IMR-90 (cell line): ENCODE measurements at regions not wholly inside any gene's neighbourhood (a gene's known extent, or its start where the extent isn't known, plus 50 kb on each side); places are given as distances from the start of the nearest gene placed in this dataset.

ENCODE experiments used
- ATAC-seq: fragments of 200-7000 bp; cut with Tn5 transposase; 2 replicates; pipeline ENCODE4 v1.9.1; 2020; ENCODE audit warnings: low read depth, mild to moderate bottlenecking, moderate library complexity
- BruUV-seq: library from RNA; stranded (reverse); fragments of 400-500 nt; replicated peaks from 2 replicates; lab custom pipeline; 2021; lab: Mats Ljungman, UMichigan
- CTCF ChIA-PET: fragments of 300-600 bp; formaldehyde crosslinking; extraction: SDS; loops from one replicate; lab custom pipeline; 2021; ENCODE audit warnings: antibody characterized with exemption; lab: Yijun Ruan, JAX
- POLR2A ChIA-PET: fragments of 300-600 bp; sonication (Branson Sonifier 250); formaldehyde crosslinking; loops from one replicate; lab custom pipeline; 2022; ENCODE audit warnings: antibody characterized with exemption; ENCODE audit not compliant: unreplicated experiment; lab: Charles Lee
- DNase-seq: peaks from one replicate; pipeline ENCODE4 v3.0.0; 2013
- H2AFZ ChIP-seq: replicated peaks from 2 replicates; pipeline ENCODE3; 2013; ENCODE audit warnings: low read length, mild to moderate bottlenecking; ENCODE audit not compliant: poor library complexity
- H2AK5ac ChIP-seq: 2 replicates; pipeline ENCODE4 v1.6.1; 2013; ENCODE audit warnings: low read depth, low read length, inconsistent platforms
- H2AK9ac ChIP-seq: replicated peaks from 2 replicates; pipeline ENCODE3; 2013; ENCODE audit warnings: mild to moderate bottlenecking, low read depth, low read length, moderate library complexity; ENCODE audit not compliant: poor library complexity
- H2BK120ac ChIP-seq: 2 replicates; pipeline ENCODE4 v1.6.1; 2013; ENCODE audit warnings: low read depth, low read length, inconsistent platforms
- H2BK15ac ChIP-seq: 3 replicates; pipeline ENCODE4 v1.6.1; 2013; ENCODE audit warnings: low read depth, low read length, inconsistent platforms
- H2BK20ac ChIP-seq: 2 replicates; pipeline ENCODE4 v1.6.1; 2013; ENCODE audit warnings: low read depth, mild to moderate bottlenecking, inconsistent platforms, low read length, moderate library complexity
- H2BK5ac ChIP-seq: 2 replicates; pipeline ENCODE4 v1.6.1; 2013; ENCODE audit warnings: mild to moderate bottlenecking, low read depth, low read length, inconsistent platforms; ENCODE audit not compliant: poor library complexity, severe bottlenecking
- H3K14ac ChIP-seq: replicated peaks from 2 replicates; pipeline ENCODE4 v1.6.1; 2013; ENCODE audit warnings: low read depth, low read length, inconsistent platforms
- H3K18ac ChIP-seq: 2 replicates; pipeline ENCODE4 v1.6.1; 2013; ENCODE audit warnings: low read depth, low read length, control low read depth
- H3K23ac ChIP-seq: 2 replicates; pipeline ENCODE4 v1.6.1; 2013; ENCODE audit warnings: low read depth, low read length, inconsistent platforms
- H3K27ac ChIP-seq: 2 replicates; pipeline ENCODE4 v1.5.1; 2013; ENCODE audit warnings: mild to moderate bottlenecking, control low read depth, low read length; ENCODE audit not compliant: insufficient read depth
- H3K27me3 ChIP-seq: 2 replicates; pipeline ENCODE4 v1.6.1; 2013; ENCODE audit warnings: low read length; ENCODE audit not compliant: control insufficient read depth, insufficient read depth
- H3K36me3 ChIP-seq: 2 replicates; pipeline ENCODE4 v1.6.1; 2013; ENCODE audit warnings: low read length, mixed read lengths; ENCODE audit not compliant: control insufficient read depth, insufficient read depth
- H3K4ac ChIP-seq: 2 replicates; pipeline ENCODE4 v1.6.1; 2013; ENCODE audit warnings: low read depth, low read length, inconsistent platforms
- H3K4me1 ChIP-seq: 2 replicates; pipeline ENCODE4 v1.6.1; 2013; ENCODE audit warnings: low read length, mixed read lengths; ENCODE audit not compliant: control insufficient read depth, insufficient read depth
- H3K4me2 ChIP-seq: 2 replicates; pipeline ENCODE4 v1.6.1; 2013; ENCODE audit warnings: low read depth, mild to moderate bottlenecking, control low read depth, low read length, moderate library complexity
- H3K4me3 ChIP-seq: 2 replicates; pipeline ENCODE4 v1.5.1; 2013; ENCODE audit warnings: low read depth, mild to moderate bottlenecking, control low read depth, low read length, moderate library complexity; ENCODE audit not compliant: insufficient read depth
- H3K56ac ChIP-seq: 2 replicates; pipeline ENCODE4 v1.6.1; 2013; ENCODE audit warnings: low read length, inconsistent platforms; ENCODE audit not compliant: insufficient read depth; ENCODE audit errors: extremely low read depth
- H3K79me1 ChIP-seq, 2 experiments: 2 replicates each; pipeline ENCODE4 v1.6.1; 2013; ENCODE audit warnings: low read length in 2 of 2, inconsistent platforms in 1 of 2, low read depth in 1 of 2
- H3K9ac ChIP-seq: 2 replicates; pipeline ENCODE4 v1.6.1; 2013; ENCODE audit warnings: low read depth, low read length, control low read depth
- H3K9me1 ChIP-seq: 2 replicates; pipeline ENCODE4 v1.6.1; 2013; ENCODE audit warnings: low read length, inconsistent platforms; ENCODE audit not compliant: insufficient read depth
- H3K9me3 ChIP-seq: 2 replicates; pipeline ENCODE4 v1.6.1; 2013; ENCODE audit warnings: low read length; ENCODE audit not compliant: control insufficient read depth, insufficient read depth
- H4K20me1 ChIP-seq: 2 replicates; pipeline ENCODE4 v1.6.1; 2013; ENCODE audit warnings: low read length, inconsistent platforms; ENCODE audit not compliant: insufficient read depth
- H4K5ac ChIP-seq: 2 replicates; pipeline ENCODE4 v1.6.1; 2013; ENCODE audit warnings: mild to moderate bottlenecking, low read depth, low read length, control low read depth
- H4K8ac ChIP-seq, 2 experiments: 2 replicates each; pipeline ENCODE4 v1.6.1; 2013; ENCODE audit warnings: low read depth in 2 of 2, low read length in 2 of 2, control low read depth in 1 of 2, inconsistent platforms in 1 of 2
- H4K91ac ChIP-seq: 2 replicates; pipeline ENCODE4 v1.6.1; 2013; ENCODE audit warnings: low read depth, low read length, inconsistent platforms; ENCODE audit not compliant: insufficient read depth
- BHLHE40 ChIP-seq: fragments of 150-350 bp; IDR thresholded peaks from 2 replicates; pipeline ENCODE4 v1.6.1; 2016; ENCODE audit warnings: mild to moderate bottlenecking, low read depth, low read length
- CEBPB ChIP-seq: IDR thresholded peaks from 2 replicates; pipeline ENCODE4 v1.6.1; 2012; ENCODE audit warnings: low read depth, low read length, improper control_type of control experiment
- CHD1 ChIP-seq: IDR thresholded peaks from 2 replicates; pipeline ENCODE4 v1.6.1; 2012; ENCODE audit warnings: low read depth, low read length, improper control_type of control experiment
- FOS ChIP-seq: fragments of 150-350 bp; IDR thresholded peaks from 2 replicates; pipeline ENCODE4 v1.6.1; 2016; ENCODE audit warnings: low read depth, low read length
- MAFK ChIP-seq: IDR thresholded peaks from 2 replicates; pipeline ENCODE4 v1.6.1; 2012; ENCODE audit warnings: low read depth, low read length, improper control_type of control experiment
- MAZ ChIP-seq: IDR thresholded peaks from 2 replicates; pipeline ENCODE4 v1.6.1; 2012; ENCODE audit warnings: low read depth, mild to moderate bottlenecking, low read length, improper control_type of control experiment, moderate library complexity, borderline replicate concordance
- MXI1 ChIP-seq: IDR thresholded peaks from 2 replicates; pipeline ENCODE4 v1.6.1; 2012; ENCODE audit warnings: low read depth, mild to moderate bottlenecking, low read length, moderate library complexity, borderline replicate concordance
- NFE2L2 ChIP-seq: fragments of 150-350 bp; IDR thresholded peaks from 2 replicates; pipeline ENCODE4 v1.6.1; 2016; ENCODE audit warnings: low read depth, mild to moderate bottlenecking, low read length
- POLR2A ChIP-seq: IDR thresholded peaks from 2 replicates; pipeline ENCODE4 v1.6.1; 2012; ENCODE audit warnings: mild to moderate bottlenecking, low read depth, low read length
- RAD21 ChIP-seq: IDR thresholded peaks from 2 replicates; pipeline ENCODE4 v1.6.1; 2012; ENCODE audit warnings: low read length, improper control_type of control experiment
- RCOR1 ChIP-seq: IDR thresholded peaks from 2 replicates; pipeline ENCODE4 v1.6.1; 2012; ENCODE audit warnings: mild to moderate bottlenecking, low read length, improper control_type of control experiment; ENCODE audit not compliant: insufficient replicate concordance
- RFX5 ChIP-seq: IDR thresholded peaks from 2 replicates; pipeline ENCODE4 v1.8.0; 2012; ENCODE audit warnings: low read depth, mild to moderate bottlenecking, low read length, moderate library complexity
- SMC3 ChIP-seq: fragments of 150-350 bp; IDR thresholded peaks from 2 replicates; pipeline ENCODE4 v1.6.1; 2016; ENCODE audit warnings: low read depth, mild to moderate bottlenecking, antibody characterized with exemption, low read length, moderate library complexity
- WGBS, 2 experiments: methylation state at CpG; one replicate each; pipeline versions ENCODE4 v1.1.5 to v1.1.7; 2013; ENCODE audit warnings: missing lambda C conversion rate in 2 of 2; ENCODE audit not compliant: insufficient read length in 1 of 2; ENCODE audit errors: extremely low coverage in 2 of 2; 5-methylcytosine and 5-hydroxymethylcytosine counted together
- dilution Hi-C: fragments of 300-500 bp; cut with HindIII; formaldehyde crosslinking; loops from one replicate; pipeline ENCODE4 v1.14.3; 2018; ENCODE audit warnings: low sequenced_read_pairs; ENCODE audit not compliant: unreplicated experiment
- in situ Hi-C: fragments of 300-500 bp; cut with MboI; formaldehyde crosslinking; loops from 3 replicates; pipeline ENCODE4 v1.14.3; 2019; ENCODE audit warnings: low sequenced_read_pairs, inconsistent platforms, mixed read lengths
- intact Hi-C: fragments of 100-400 bp; cut with micrococcal nuclease; formaldehyde crosslinking; loops from 2 replicates; pipeline ENCODE4 v1.10.0; 2022
- TF ChIP-seq, protein P1 (sequence below): fragments of 150-350 bp; IDR thresholded peaks from 2 replicates; pipeline ENCODE4 v1.6.1; 2016; ENCODE audit warnings: low read depth, mild to moderate bottlenecking, low read length, moderate library complexity, borderline replicate concordance
- TF ChIP-seq, protein P2 (sequence below): fragments of 150-350 bp; IDR thresholded peaks from 2 replicates; pipeline ENCODE4 v1.6.1; 2017; ENCODE audit warnings: mild to moderate bottlenecking, antibody characterized with exemption, low read length, low read depth
- TF ChIP-seq, protein P3 (sequence below): conservative IDR thresholded peaks from 2 replicates; pipeline ENCODE4 v1.5.1; 2012; ENCODE audit warnings: mild to moderate bottlenecking, low read depth, low read length, improper control_type of control experiment

GRCh38 chr14:49493557-49493956, 92.6 kb downstream of the RPS29 start:
- dilution Hi-C loops, result no loop called here

More at GRCh38 chr14:49493557-49493956, 92.6 kb downstream of the RPS29 start:
- no peak overlapping the region for H3K14ac ChIP-seq
- in situ Hi-C loops, result no loop called here
- H4K91ac ChIP-seq, result no peak overlapping the region
- ChIA-PET CTCF (interaction anchor here (1.6 kb wide), 1 partner anchor 9 kb away, joined by 6 read pairs; no protein-coding TSS in a partner anchor), POLR2A (no interaction called here)
- H3K36me3 ChIP-seq, result no peaks in the 10 kb centered on the region
- BruUV-seq, result no TSS peak
- H3K4me3 ChIP-seq, result no peak overlapping the region
- no peak overlapping the region for H3K23ac ChIP-seq
- no peaks in the 10 kb centered on the region for H3K79me1 ChIP-seq
- no peak overlapping the region for H3K9ac ChIP-seq
- H3K18ac ChIP-seq, result no peak overlapping the region
- H3K56ac ChIP-seq, result no peak overlapping the region
- no peak overlapping the region for H2AK5ac ChIP-seq
- H3K9me3 ChIP-seq, result no peaks in the 10 kb centered on the region
- H4K8ac ChIP-seq, result no peak overlapping the region
- WGBS, 2 experiments, result no CpG with 5 or more reads among the region's 3 CpGs
- H2BK15ac ChIP-seq, result no peak overlapping the region
- no peaks in the 10 kb centered on the region for H3K4me1 ChIP-seq
- no peak overlapping the region for H3K4me2 ChIP-seq
- no peak overlapping the region for H3K4ac ChIP-seq
- peaks cover 5% of the 10 kb centered on the region for H3K27me3 ChIP-seq
- DNase-seq (no peak), ATAC-seq (no peak)
- intact Hi-C loops, result no loop called here
- no peak overlapping the region for H2BK120ac ChIP-seq
- H3K9me1 ChIP-seq, result no peaks in the 10 kb centered on the region
- H2BK5ac ChIP-seq, result no peak overlapping the region
- H2AK9ac ChIP-seq, result no peak overlapping the region
- no peak overlapping the region for H2AFZ ChIP-seq
- no peaks in the 10 kb centered on the region for H4K20me1 ChIP-seq
- TF ChIP-seq BHLHE40 (no peak), MAZ (no peak), CHD1 (no peak), FOS (no peak), NFE2L2 (no peak), RAD21 (no peak), POLR2A (no peak), SMC3 (no peak), RFX5 (no peak), RCOR1 (no peak), MAFK (no peak), CEBPB (no peak), MXI1 (no peak)
- TF ChIP-seq, protein P1, sequence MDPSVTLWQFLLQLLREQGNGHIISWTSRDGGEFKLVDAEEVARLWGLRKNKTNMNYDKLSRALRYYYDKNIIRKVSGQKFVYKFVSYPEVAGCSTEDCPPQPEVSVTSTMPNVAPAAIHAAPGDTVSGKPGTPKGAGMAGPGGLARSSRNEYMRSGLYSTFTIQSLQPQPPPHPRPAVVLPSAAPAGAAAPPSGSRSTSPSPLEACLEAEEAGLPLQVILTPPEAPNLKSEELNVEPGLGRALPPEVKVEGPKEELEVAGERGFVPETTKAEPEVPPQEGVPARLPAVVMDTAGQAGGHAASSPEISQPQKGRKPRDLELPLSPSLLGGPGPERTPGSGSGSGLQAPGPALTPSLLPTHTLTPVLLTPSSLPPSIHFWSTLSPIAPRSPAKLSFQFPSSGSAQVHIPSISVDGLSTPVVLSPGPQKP, result no peak
- TF ChIP-seq, protein P2, sequence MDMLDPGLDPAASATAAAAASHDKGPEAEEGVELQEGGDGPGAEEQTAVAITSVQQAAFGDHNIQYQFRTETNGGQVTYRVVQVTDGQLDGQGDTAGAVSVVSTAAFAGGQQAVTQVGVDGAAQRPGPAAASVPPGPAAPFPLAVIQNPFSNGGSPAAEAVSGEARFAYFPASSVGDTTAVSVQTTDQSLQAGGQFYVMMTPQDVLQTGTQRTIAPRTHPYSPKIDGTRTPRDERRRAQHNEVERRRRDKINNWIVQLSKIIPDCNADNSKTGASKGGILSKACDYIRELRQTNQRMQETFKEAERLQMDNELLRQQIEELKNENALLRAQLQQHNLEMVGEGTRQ, result no peak
- TF ChIP-seq, protein P3, sequence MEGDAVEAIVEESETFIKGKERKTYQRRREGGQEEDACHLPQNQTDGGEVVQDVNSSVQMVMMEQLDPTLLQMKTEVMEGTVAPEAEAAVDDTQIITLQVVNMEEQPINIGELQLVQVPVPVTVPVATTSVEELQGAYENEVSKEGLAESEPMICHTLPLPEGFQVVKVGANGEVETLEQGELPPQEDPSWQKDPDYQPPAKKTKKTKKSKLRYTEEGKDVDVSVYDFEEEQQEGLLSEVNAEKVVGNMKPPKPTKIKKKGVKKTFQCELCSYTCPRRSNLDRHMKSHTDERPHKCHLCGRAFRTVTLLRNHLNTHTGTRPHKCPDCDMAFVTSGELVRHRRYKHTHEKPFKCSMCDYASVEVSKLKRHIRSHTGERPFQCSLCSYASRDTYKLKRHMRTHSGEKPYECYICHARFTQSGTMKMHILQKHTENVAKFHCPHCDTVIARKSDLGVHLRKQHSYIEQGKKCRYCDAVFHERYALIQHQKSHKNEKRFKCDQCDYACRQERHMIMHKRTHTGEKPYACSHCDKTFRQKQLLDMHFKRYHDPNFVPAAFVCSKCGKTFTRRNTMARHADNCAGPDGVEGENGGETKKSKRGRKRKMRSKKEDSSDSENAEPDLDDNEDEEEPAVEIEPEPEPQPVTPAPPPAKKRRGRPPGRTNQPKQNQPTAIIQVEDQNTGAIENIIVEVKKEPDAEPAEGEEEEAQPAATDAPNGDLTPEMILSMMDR, result no peak
- no peak overlapping the region for H4K5ac ChIP-seq
- no peak overlapping the region for H2BK20ac ChIP-seq
- H3K27ac ChIP-seq, result no peak overlapping the region
